ENCODE measurements at regions not wholly inside any gene's neighbourhood (a gene's known extent, or its start where the extent isn't known, plus 50 kb on each side); places are given as distances from the start of the nearest gene placed in this dataset.
"Not testable (repeated sequence)": the region's sequence is repeated elsewhere in the genome, so short reads cannot be mapped to it uniquely, and the experiment has no call there.

GRCh38 chr6:112475083-112475482 lies 128.0 kb downstream of the RFPL4B start:
- TF ChIP-seq ZFX (IDR thresholded peaks at IDR 0.05): no peak
- TF ChIP-seq CTCF (conservative IDR thresholded peaks at IDR 0.05): no peak
- no peak overlapping the region for H3K27ac ChIP-seq

DNA sequence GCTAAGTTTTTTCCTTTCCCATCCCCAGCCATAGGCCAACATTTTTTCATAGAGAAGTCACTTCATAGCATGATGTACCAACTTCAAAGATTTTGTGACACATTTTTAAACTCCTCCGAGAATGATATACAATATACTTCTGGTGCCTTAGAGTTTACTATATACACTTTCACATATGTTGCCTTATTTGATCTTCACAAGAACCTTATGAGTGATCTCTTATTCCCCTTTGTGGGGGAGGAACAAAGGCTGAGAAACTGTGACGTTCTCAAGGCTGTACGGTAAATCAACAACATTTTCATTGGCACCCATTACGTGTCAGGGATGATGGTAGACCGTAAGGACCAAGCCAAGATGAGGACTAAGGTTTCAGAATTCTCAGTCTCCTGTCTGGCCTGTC lies 130.0 kb downstream of the RFPL4B start:
- H3K27ac ChIP-seq: no peak overlapping the region
- TF ChIP-seq ZFX (IDR thresholded peaks at IDR 0.05): no peak
- TF ChIP-seq CTCF (conservative IDR thresholded peaks at IDR 0.05): no peak

GRCh38 chr6:112478036-112478435 lies 130.9 kb downstream of the RFPL4B start:
- H3K27ac ChIP-seq: no peak overlapping the region

GRCh38 chr6:112479975-112480374 lies 132.8 kb downstream of the RFPL4B start:
- not testable (repeated sequence) for H3K27ac ChIP-seq

More at GRCh38 chr6:112478036-112478435, 130.9 kb downstream of the RFPL4B start:
- TF ChIP-seq CTCF (conservative IDR thresholded peaks at IDR 0.05) (no peak), ZFX (IDR thresholded peaks at IDR 0.05) (no peak)

DNA sequence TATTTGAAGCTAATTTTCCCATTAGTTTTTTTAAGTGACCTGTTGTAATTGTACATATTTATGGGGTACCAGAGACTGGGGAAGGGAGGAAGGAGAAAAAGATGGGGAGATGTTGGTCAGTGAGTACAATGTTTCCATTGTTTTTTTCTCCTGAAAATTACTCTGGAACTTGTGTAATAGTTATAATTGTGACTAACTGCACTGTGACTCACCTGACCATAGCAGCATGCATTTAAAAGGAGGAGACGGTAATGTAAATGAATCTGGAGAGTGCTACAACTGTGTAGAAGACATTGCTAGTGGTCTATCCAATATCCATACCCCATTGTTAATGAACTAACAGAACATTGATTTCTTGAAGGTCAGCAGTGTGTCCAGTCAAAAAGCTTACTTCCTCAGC lies 133.4 kb downstream of the RFPL4B start:
- TF ChIP-seq ZFX (IDR thresholded peaks at IDR 0.05): no peak
- no peak for TF ChIP-seq CTCF (conservative IDR thresholded peaks at IDR 0.05)
- no peak overlapping the region for H3K27ac ChIP-seq

DNA sequence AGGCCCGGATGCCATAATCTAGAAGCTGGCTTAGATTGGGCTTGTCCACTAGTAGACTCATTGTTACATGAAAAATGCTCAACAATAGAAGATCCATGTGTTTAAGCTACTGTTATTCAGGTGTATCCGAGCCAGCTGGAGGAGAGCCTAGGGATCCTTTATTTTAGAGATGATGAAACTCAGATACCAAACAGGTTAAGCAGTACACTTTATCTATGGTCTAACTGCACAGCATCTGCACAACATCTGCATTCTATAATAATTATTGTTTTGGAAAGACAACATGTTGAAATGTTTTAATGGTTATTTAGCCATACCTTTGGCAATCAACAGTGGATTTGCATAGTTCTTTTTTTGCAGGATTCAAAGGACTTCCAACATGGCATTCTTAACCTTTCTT lies 134.1 kb downstream of the RFPL4B start:
- TF ChIP-seq ZFX (IDR thresholded peaks at IDR 0.05) (no peak), CTCF (conservative IDR thresholded peaks at IDR 0.05) (no peak)

GRCh38 chr6:112482373-112482772 lies 135.2 kb downstream of the RFPL4B start:
- no peak for TF ChIP-seq ZFX (IDR thresholded peaks at IDR 0.05)
- no peak for TF ChIP-seq CTCF (conservative IDR thresholded peaks at IDR 0.05)

More for the DNA sequence above, 134.1 kb downstream of the RFPL4B start:
- H3K27ac ChIP-seq: no peak overlapping the region

GRCh38 chr6:112485120-112485826 lies 138.1 kb downstream of the RFPL4B start:
- TF ChIP-seq CTCF (conservative IDR thresholded peaks at IDR 0.05) (no peak), ZFX (IDR thresholded peaks at IDR 0.05) (no peak)
- H3K27ac ChIP-seq: no peak overlapping the region

More at GRCh38 chr6:112482373-112482772, 135.2 kb downstream of the RFPL4B start:
- no peak overlapping the region for H3K27ac ChIP-seq

Data from C4-2B (cell line).